T-helper 9 cell (primary cell): ENCODE measurements at regions not wholly inside any gene's neighbourhood (a gene's known extent, or its start where the extent isn't known, plus 50 kb on each side); places are given as distances from the start of the nearest gene placed in this dataset.
"Not testable (repeated sequence)": the region's sequence is repeated elsewhere in the genome, so short reads cannot be mapped to it uniquely, and the experiment has no call there.

Source experiments
- DNase-seq: peaks from one replicate; pipeline ENCODE4 v3.0.0-alpha.2; 2020

DNA sequence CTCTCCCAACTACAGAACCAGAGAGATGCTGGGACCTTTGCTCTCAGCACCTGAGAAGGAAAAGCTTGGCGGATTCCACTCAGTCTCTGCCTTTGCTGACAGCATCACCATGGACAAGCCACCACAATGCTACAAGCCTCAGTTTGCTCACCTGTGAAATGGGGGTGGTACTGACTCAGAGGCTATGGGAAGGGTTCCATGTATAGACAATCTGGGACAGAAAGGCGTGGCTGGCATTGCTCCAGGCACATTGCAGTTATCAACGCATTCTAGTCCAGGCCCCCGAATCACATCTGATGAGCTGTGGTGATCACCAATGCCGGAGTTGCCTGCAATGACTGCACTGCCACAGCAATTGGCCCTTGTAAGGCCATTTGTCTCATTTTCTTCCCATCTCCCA is 72.6 kb downstream of the ISX start:
- DNase-seq, result no peak

- DNase-seq, result no peak
Observed at GRCh38 chr22:35140879-35141745, 75.2 kb downstream of the ISX start.

DNA sequence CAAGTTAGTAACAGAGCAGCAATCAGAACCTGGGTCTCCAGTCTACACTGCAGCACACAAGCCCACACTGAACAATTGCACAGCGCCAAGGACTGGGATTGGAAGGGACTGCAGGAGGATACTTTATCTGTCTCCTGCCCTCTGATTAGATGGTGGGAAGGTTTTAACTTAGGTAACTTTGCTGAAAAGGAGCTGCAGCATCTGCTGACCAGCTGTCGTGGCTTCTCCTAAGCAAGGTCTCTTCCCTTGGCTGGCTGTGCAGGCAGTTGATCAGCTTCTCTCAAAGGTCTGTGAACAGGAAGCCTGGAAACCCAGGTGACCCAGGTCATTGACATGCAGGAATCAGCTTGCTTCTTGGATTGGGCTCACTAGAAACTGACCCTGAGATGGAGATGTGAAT is 82.4 kb downstream of the ISX start:
- DNase-seq, result no peak

DNA sequence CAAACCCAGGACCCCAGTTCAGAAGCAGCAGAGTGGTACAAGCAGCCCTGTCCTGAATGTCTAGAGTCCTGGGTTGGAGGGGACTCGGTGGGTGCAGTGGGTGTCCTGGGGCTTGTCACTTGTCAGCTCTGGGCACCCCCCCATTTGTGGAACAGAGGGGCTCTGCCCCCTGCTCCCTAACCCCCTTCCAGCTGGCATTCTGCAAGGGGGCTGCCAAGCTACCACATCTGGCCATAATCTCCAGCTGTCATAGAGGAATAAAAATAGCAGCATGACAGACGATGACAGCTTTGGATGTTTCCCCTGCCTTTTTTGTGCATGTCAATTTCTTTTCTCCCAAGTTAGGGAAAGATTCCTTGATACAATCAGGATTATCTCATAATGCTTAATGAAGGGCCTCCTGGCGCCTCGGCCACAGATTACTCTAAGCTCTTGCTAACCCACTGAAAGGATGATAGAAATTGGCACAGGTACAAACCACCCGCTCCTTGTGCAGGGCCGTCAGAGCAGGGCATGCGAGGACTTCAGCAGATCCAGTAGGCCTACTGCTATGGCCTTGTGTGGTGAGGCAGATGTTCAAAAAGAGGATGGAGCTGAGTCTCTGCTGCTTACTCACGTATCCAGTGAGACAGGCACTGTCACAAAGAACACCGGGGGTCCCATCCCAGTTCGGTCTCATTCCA is 83.0 kb downstream of the ISX start:
- DNase-seq, result no peak

DNA sequence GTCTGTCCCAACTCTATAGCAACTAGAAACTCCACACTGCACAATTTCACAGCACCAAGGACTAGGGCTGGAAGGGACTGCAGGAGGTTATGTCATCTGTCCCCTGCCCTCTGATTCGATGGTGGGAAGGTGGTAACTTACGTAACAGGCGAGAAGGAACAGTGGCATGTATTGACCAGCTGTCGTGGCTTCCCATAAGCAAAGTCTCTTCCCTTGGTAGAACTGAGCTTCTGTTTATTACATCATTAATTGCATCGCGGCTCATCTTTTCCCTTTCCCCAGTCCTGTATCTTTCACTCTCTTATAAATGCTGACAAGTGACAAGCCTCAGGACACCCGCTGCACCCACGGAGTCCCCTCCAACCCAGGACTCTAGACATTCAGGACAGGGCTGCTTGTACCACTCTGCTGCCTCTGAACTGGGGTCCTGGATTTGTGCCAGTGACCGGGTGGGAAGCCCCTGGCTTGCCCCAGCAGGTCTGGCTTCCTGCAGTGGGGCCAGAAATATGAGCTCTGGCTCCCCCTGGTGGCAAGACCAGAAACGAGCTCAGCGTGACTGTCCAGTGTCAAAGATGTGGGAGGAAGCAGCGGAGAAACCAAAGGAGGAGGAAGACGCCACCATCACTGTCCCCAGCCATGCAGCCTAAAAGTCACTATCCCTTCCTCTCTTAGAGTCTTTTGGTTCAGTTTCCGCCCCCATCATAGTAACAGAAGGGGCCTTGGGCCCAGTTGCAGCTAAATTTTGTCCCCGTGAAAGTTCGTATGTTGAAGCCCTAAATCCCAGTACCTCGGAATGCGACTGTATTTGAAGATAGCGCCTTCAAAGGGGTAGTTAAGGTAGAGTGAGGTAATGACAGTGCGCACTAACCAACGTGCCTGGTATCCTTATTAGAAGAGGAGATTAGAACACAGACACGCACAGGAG is 84.5 kb downstream of the ISX start:
- peak; percentile 40 for DNase-seq

GRCh38 chr22:35152316-35152715 is 86.4 kb downstream of the ISX start:
- no peak for DNase-seq

DNA sequence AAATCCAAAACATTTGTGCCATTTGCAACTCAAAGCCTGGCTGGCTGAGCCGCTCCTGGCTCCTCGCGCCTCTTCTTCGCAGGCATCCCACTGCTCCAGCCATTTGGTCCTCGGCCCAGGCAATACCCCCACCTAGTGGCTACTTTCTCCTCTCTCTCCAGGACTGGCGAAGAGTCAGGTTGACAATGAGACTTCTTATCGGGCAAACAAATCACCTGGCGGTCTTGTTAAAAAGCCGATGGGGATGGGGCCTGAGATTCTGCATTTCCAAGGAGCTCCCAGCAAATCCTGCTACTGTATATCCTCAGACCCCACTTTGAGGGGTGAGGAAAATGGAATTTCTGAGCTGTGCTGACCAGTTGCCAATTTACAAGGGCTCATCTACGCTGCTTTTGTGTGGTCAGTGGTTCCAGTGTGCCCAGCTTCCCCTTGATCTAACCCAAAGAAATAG is 89.0 kb downstream of the ISX start:
- no peak for DNase-seq

GRCh38 chr22:35155403-35156025 is 89.6 kb downstream of the ISX start:
- no peak for DNase-seq

DNA sequence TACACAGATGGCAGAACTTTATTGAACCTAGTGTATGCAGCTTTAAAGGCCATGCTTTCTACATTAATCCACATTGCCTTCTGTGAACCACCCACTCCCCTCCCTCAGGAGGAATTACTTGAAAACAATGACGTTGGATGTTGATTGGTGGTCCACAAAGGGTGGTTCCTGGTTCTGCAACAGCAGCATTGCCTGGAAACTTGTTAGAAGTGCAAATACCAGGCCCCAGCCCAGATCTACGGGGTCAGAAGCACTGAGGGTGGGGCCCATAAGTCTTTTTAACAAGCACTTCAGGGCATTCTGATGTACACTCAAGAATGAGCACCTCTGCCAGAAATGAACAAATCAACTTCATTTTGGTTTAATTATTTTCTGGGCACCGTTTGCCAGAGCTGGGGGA is 91.0 kb downstream of the ISX start:
- no peak for DNase-seq

GRCh38 chr22:35158336-35158735 is 92.4 kb downstream of the ISX start:
- no peak for DNase-seq

DNA sequence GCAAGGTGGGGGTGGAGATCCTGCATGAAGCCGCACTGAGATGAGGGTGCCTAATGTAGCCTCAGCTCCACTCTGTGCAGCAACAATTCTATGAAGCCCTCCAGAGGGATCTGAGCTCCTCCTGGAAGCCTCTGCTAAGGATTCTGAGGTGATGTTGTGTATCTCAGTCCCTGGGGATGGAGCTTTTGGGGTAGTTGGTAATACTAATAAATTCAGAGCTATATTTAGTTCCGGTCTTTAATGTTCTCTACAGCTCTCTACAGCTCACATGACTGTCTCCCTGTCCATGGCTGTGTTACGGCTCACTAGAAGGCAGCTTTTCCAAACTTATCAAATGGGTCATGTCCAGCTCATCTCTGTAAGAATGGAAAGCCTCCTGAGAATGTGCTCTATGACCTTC is 93.4 kb downstream of the ISX start:
- no peak for DNase-seq

DNA sequence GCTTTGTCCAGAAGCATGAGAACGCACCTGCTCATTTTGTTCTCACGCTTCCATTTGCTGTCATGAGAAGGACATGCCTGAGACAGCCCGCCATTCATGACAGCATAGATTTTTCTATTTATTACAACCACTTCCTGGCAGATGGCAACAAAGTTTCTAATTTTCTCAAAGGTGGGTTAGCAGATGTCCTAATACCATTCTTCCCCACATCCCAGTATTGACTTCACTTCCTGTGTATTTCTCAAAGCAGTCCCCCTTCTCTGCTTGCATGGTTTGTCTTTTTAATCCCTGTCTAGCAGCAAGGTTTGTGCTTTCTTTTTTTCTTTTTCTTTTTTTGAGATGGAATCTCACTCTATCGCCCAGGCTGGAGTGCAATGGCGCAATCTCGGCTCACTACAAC is 94.3 kb downstream of the ISX start:
- DNase-seq, result no peak

GRCh38 chr22:35165896-35166295 is 91.4 kb upstream of the HMGXB4 start:
- not testable (repeated sequence) for DNase-seq

GRCh38 chr22:35170716-35171697 is 86.3 kb upstream of the HMGXB4 start:
- no peak for DNase-seq

DNA sequence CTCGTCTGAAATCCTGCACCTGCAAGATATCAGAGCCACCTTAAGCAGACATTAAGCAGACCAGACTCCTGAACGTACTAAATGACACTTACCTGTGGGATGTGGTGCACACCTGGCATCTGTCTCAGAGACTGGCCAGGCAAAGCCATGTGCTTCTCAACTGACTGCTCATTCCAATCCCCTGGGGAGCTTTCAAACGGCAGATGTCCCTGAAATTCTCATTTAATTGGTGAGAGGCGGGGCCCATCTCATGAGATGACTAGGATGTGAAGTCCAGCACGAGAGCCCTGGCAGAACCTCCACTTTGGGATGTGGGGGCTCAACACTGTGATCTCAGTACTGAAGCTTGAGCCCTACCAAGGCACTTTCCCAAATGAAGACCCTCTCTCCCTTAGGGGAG is 84.9 kb upstream of the HMGXB4 start:
- DNase-seq, result no peak

- no peak for DNase-seq
Observed at GRCh38 chr22:35173655-35174054, 83.6 kb upstream of the HMGXB4 start.

DNA sequence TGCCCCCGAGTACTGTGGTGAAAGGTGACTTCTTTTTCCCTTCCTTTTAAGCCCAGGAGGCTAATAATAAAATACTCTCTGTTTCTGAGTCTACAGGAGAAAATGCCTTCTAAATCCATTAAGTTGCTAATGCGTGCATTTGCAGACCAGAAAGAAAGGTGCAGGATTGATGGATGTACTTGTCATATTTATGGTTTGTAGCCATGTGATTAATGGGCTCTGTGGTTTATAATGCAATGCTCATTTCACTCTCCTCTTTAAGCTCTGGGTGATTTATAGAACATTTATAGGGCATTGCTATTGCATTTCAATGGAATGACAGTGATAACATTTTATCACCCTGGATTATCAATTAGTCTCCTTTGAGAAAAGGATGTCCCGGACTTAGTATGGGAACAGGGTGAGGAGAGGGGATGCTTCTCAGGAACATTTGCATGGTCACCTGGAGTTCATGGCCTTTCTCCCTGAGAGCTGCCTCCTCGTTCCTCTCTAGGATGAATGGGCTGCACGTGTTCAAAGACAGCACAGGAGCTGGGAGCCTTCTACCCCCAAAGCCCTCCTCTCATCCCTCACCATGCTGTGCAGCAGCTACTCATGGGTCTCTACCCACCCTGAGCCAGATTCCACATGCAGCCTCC is 82.8 kb upstream of the HMGXB4 start:
- no peak for DNase-seq

- no peak for DNase-seq
Observed at GRCh38 chr22:35175392-35175791, 81.9 kb upstream of the HMGXB4 start.

DNA sequence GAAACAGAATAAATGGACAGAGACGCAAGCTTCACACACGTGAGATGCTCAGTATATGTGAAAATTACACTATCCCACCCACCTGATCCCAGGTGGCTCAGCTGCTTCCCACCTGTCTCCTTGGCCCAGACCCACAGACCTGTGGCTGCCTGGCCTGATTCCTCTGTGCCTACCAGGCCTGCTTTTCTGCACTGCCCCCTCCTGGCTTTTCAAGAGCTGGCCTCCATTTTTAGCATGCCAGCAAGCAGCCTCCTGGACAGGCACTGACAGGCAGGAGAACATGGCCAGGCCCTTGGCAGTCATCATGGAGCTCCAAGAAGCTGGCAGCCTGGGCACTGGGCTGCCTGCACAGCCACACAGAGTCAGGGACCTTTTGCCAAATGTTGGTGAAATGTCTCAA is 79.5 kb upstream of the HMGXB4 start:
- no peak for DNase-seq

GRCh38 chr22:35178446-35178845 is 78.8 kb upstream of the HMGXB4 start:
- DNase-seq, result no peak

DNA sequence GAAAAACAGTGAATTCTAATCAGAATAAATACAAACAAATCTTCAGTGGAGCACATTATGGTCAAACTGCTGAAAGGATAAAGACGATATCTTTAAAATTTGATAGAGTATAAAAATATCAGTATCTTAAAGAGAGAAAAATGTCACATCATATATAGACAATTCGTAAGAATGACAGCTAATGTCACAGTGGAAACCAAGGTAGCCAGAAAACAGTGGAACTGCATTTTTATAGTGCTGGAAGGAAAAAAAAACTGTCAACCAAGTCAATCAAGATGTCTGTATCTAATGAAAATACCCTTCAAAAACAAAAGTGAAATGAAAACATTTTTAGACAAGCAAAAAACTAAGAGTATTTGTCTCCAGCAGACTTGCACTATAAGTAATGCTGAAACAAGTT is 73.4 kb upstream of the HMGXB4 start:
- DNase-seq, result no peak
